Adipocyte (in vitro differentiated cells): ENCODE measurements at regions not wholly inside any gene's neighbourhood (a gene's known extent, or its start where the extent isn't known, plus 50 kb on each side); places are given as distances from the start of the nearest gene placed in this dataset.
"Not testable (repeated sequence)": the region's sequence is repeated elsewhere in the genome, so short reads cannot be mapped to it uniquely, and the experiment has no call there.

Experiments used
- DNase-seq: peaks from one replicate; pipeline ENCODE4 v3.0.0-alpha.2; 2015; ENCODE audit warnings: low read depth
- H3K27me3 ChIP-seq: replicated peaks from 2 replicates; pipeline ENCODE4 v1.7.0; 2013; ENCODE audit warnings: mild to moderate bottlenecking, low read length, moderate library complexity; ENCODE audit not compliant: control insufficient read depth, insufficient read depth
- H3K36me3 ChIP-seq: 2 replicates; pipeline ENCODE4 v1.7.0; 2013; ENCODE audit warnings: low read length, mild to moderate bottlenecking, moderate library complexity; ENCODE audit not compliant: control insufficient read depth, insufficient read depth, severe bottlenecking
- H3K4me1 ChIP-seq: 2 replicates; pipeline ENCODE4 v1.7.0; 2013; ENCODE audit warnings: mild to moderate bottlenecking, low read length, moderate library complexity; ENCODE audit not compliant: control insufficient read depth, insufficient read depth
- H3K4me3 ChIP-seq: 2 replicates; pipeline ENCODE4 v1.7.0; 2013; ENCODE audit warnings: mild to moderate bottlenecking, low read length, moderate library complexity
- H3K9ac ChIP-seq: 2 replicates; pipeline ENCODE4 v1.7.0; 2013; ENCODE audit warnings: mild to moderate bottlenecking, low read length, moderate library complexity
- H3K9me3 ChIP-seq: 2 replicates; pipeline ENCODE4 v1.7.0; 2013; ENCODE audit warnings: mild to moderate bottlenecking, low read length, moderate library complexity; ENCODE audit not compliant: control insufficient read depth

DNA sequence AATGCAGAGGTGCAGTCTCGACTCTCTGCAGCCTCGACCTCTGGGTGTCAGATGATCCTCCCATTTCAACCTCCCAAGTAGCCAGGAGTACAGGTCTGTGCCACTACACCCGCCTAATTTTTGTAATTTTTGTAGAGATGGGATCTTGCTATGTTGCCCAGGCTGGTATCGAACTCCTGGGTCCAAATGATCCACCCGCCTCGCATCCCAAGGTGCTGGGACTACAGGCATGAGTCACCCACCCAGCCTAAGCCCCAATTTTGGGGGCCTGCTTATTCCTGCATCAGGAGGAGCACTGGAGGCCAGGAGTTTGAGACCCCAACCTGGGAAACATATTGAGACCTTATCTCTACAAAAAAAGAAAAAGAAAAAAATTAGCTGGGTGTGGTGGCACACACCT, 80.1 kb upstream of the ADGRE5 start:
- H3K36me3 ChIP-seq, result no peaks in the 10 kb centered on the region
- H3K27me3 ChIP-seq, result peaks cover 36% of the 10 kb centered on the region
- no peak overlapping the region for H3K4me3 ChIP-seq
- no peak overlapping the region for H3K9ac ChIP-seq
- H3K9me3 ChIP-seq, result no peaks in the 10 kb centered on the region
- no peaks in the 10 kb centered on the region for H3K4me1 ChIP-seq
- DNase-seq, result no peak

GRCh38 chr19:14300303-14300702, 80.9 kb upstream of the ADGRE5 start:
- peaks cover 27% of the 10 kb centered on the region for H3K27me3 ChIP-seq
- H3K9me3 ChIP-seq, result no peaks in the 10 kb centered on the region
- no peak overlapping the region for H3K9ac ChIP-seq
- no peak for DNase-seq
- H3K36me3 ChIP-seq, result no peaks in the 10 kb centered on the region
- no peaks in the 10 kb centered on the region for H3K4me1 ChIP-seq
- H3K4me3 ChIP-seq, result no peak overlapping the region

GRCh38 chr19:14299224-14299827, 81.9 kb upstream of the ADGRE5 start:
- H3K36me3 ChIP-seq, H3K9ac ChIP-seq, H3K4me1 ChIP-seq, DNase-seq, H3K9me3 ChIP-seq, H3K4me3 ChIP-seq: not testable (repeated sequence)
- H3K27me3 ChIP-seq, result peaks cover 25% of the 10 kb centered on the region

- not testable (repeated sequence) for DNase-seq, H3K9ac ChIP-seq, H3K4me3 ChIP-seq, H3K9me3 ChIP-seq, H3K36me3 ChIP-seq, H3K4me1 ChIP-seq
- peaks cover 18% of the 10 kb centered on the region for H3K27me3 ChIP-seq
These were observed 83.2 kb upstream of the ADGRE5 start for GRCh38 chr19:14297883-14298576.

- not testable (repeated sequence) for H3K9ac ChIP-seq, H3K4me1 ChIP-seq, H3K36me3 ChIP-seq, H3K9me3 ChIP-seq, DNase-seq, H3K4me3 ChIP-seq
- peaks cover 12% of the 10 kb centered on the region for H3K27me3 ChIP-seq
These were observed 86.3 kb upstream of the ADGRE5 start for GRCh38 chr19:14294974-14295373.

GRCh38 chr19:14293816-14294170, 87.5 kb upstream of the ADGRE5 start:
- not testable (repeated sequence) for DNase-seq, H3K27me3 ChIP-seq

GRCh38 chr19:14293101-14293815, 87.3 kb upstream of the ADGRL1 start:
- H3K4me1 ChIP-seq, H3K4me3 ChIP-seq, H3K9me3 ChIP-seq, H3K36me3 ChIP-seq, H3K9ac ChIP-seq, DNase-seq, H3K27me3 ChIP-seq: not testable (repeated sequence)

More at GRCh38 chr19:14293816-14294170, 87.5 kb upstream of the ADGRE5 start:
- not testable (repeated sequence) for H3K4me1 ChIP-seq, H3K36me3 ChIP-seq, H3K9ac ChIP-seq, H3K4me3 ChIP-seq, H3K9me3 ChIP-seq

GRCh38 chr19:14289810-14290209, 83.8 kb upstream of the ADGRL1 start:
- not testable (repeated sequence) for H3K36me3 ChIP-seq, DNase-seq, H3K4me3 ChIP-seq, H3K27me3 ChIP-seq, H3K9me3 ChIP-seq, H3K4me1 ChIP-seq, H3K9ac ChIP-seq

GRCh38 chr19:14287837-14288236, 81.9 kb upstream of the ADGRL1 start:
- not testable (repeated sequence) for H3K4me3 ChIP-seq, H3K4me1 ChIP-seq, H3K36me3 ChIP-seq, DNase-seq, H3K9me3 ChIP-seq, H3K9ac ChIP-seq, H3K27me3 ChIP-seq

GRCh38 chr19:14286594-14286993, 80.6 kb upstream of the ADGRL1 start:
- not testable (repeated sequence) for H3K36me3 ChIP-seq, H3K9ac ChIP-seq, H3K9me3 ChIP-seq, H3K27me3 ChIP-seq, H3K4me3 ChIP-seq, H3K4me1 ChIP-seq, DNase-seq

- H3K4me1 ChIP-seq, H3K4me3 ChIP-seq, H3K27me3 ChIP-seq, DNase-seq, H3K9ac ChIP-seq, H3K36me3 ChIP-seq, H3K9me3 ChIP-seq: not testable (repeated sequence)
These were observed 79.8 kb upstream of the ADGRL1 start for GRCh38 chr19:14285726-14286125.
